NOMO-1 treated with DMSO at 0.1 percent for 48 hours (cell line): ENCODE measurements at regions not wholly inside any gene's neighbourhood (a gene's known extent, or its start where the extent isn't known, plus 50 kb on each side); places are given as distances from the start of the nearest gene placed in this dataset.
"Not testable (repeated sequence)": the region's sequence is repeated elsewhere in the genome, so short reads cannot be mapped to it uniquely, and the experiment has no call there.

Experiments used
- DNase-seq: peaks from one replicate; lab custom pipeline; 2025; ENCODE audit not compliant: unreplicated experiment; lab: John Stamatoyannopoulos, UW

GRCh38 chr2:204407204-204408014 is 137.9 kb upstream of the PARD3B start:
- DNase-seq = no peak

- not testable (repeated sequence) for DNase-seq
Measured at GRCh38 chr2:204412782-204413181, 132.5 kb upstream of the PARD3B start.

- no peak for DNase-seq
Measured at GRCh38 chr2:204415406-204416181, 129.7 kb upstream of the PARD3B start.

- no peak for DNase-seq
Measured at GRCh38 chr2:204416236-204416635, 129.0 kb upstream of the PARD3B start.

GRCh38 chr2:204425821-204426220 is 119.5 kb upstream of the PARD3B start:
- no peak for DNase-seq

- no peak for DNase-seq
Measured at GRCh38 chr2:204428675-204429074, 116.6 kb upstream of the PARD3B start.

- no peak for DNase-seq
Measured at GRCh38 chr2:204431529-204431928, 113.7 kb upstream of the PARD3B start.

- no peak for DNase-seq
Measured at GRCh38 chr2:204432196-204432595, 113.1 kb upstream of the PARD3B start.

- DNase-seq = no peak
Measured at GRCh38 chr2:204434660-204435462, 110.4 kb upstream of the PARD3B start.

- no peak for DNase-seq
Measured at GRCh38 chr2:204436230-204436629, 109.0 kb upstream of the PARD3B start.

GRCh38 chr2:204437408-204437807 is 107.9 kb upstream of the PARD3B start:
- DNase-seq = no peak

- DNase-seq = no peak
Measured at GRCh38 chr2:204437815-204438756, 107.2 kb upstream of the PARD3B start.

GRCh38 chr2:204441316-204441715 is 104.0 kb upstream of the PARD3B start:
- no peak for DNase-seq

GRCh38 chr2:204445149-204445548 is 100.1 kb upstream of the PARD3B start:
- DNase-seq = no peak

- no peak for DNase-seq
Measured at GRCh38 chr2:204447722-204448121, 97.6 kb upstream of the PARD3B start.

GRCh38 chr2:204449977-204450376 is 95.3 kb upstream of the PARD3B start:
- DNase-seq = no peak

- DNase-seq = no peak
Measured at GRCh38 chr2:204451766-204452165, 93.5 kb upstream of the PARD3B start.

GRCh38 chr2:204452464-204453023 is 92.7 kb upstream of the PARD3B start:
- no peak for DNase-seq

GRCh38 chr2:204453730-204454167 is 91.5 kb upstream of the PARD3B start:
- no peak for DNase-seq
